ENCODE measurements at regions not wholly inside any gene's neighbourhood (a gene's known extent, or its start where the extent isn't known, plus 50 kb on each side); places are given as distances from the start of the nearest gene placed in this dataset.

DNA sequence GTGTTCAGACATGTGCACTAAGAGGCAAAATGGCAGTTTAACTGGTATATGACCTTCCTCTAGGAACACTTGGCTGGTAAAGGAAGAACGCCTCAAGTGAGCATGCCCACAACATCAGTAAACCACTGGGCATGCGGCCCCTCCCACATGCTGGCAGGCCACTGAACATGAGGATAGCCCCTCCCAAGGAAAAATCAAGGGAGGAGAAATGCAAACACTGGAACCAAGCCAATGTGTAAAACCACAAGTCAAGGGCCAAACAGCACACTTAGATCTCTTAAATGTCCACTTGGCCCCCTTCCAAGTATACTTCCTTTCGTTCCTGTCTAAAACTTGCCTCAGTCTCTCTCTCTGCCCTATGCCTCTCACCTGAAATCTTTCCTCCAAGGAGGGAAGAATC is 980.8 kb downstream of the TSN start:
- DNase-seq = no peak

DNA sequence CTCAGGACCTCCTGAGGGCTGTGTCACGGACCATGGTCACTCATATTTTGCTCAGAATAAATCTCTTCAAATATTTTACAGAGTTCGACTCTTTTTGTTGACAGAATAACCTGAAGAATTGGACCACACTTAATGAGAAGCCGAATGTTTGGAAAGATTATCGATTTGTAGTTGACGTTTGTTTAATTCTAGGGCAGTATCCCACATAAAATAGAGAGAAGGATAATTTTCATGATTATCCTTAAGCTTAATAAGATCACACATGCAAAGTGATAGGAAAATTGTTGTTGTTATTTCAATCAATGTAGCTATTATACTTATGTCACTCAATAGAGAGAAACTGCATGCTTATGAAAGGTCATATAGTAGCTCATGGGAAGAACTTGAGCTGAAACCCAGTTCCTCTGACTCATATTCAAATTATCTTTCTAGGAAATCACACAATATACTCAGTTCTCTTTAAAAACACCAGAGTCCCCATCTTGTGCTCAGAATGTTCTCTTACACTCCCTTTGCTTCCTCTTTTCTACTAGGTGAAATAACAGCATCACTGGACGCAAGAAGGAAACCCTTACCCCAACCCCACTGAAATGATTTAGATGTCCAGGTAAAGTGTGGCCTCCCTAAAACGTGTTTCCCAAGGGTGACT is 982.1 kb downstream of the TSN start:
- DNase-seq = no peak

DNA sequence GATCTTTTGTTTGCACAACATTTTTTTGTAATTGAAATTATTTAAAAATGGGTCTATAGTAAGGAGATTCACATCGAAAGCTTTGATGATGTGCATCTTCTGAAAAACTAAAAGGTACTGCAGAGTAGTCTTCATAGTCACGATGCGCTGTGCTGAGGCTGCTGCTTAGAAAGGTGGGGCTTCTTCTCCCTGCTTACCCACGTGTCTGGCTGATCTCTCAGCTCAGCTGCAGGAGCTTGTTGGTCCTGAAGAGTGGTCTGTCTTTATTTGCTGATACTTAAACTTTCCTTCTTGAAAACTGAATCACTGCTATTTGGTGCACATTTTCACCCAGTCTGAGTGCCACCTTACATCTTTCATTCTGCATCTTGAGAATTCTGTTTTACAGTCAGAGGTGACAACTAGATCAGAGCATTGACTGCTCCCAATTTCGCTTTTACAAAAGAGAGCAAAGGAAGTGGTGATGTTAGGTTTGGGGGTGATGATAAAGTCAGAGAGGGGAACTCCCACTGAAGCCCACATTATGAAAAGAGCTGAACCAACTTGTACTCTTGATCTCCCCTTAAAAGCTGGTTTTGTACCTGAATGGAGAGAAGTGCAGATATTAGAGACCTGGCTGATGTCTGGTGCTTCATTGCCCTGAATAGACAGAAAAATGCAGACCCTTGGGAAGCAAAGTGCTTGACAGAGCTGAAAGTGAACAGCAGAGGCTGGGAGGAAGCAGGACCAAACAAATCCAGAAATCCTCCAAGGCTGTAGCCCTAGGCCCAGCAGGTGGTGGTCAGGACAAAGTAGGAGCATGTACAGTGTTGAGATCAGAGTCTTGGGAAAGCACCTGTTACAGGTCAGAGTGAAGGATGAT is 984.5 kb downstream of the TSN start:
- no peak for DNase-seq

DNA sequence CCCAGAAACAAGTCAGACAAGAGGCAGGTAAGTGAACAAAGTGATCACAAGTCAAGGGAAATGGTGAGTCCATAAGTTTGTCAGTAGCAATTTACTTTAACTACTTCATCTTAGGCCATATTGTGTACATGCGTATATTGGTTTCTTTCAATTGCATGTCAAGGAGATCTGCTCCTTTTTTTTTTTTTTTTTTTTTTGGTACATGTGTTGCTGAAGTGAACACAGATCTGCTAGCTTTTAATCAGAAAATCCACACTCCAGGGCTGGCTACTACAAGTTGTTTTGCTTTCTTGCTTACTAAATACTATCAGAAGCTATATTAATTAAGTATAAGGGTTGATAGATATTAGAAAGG is 985.1 kb downstream of the TSN start:
- DNase-seq = no peak

DNA sequence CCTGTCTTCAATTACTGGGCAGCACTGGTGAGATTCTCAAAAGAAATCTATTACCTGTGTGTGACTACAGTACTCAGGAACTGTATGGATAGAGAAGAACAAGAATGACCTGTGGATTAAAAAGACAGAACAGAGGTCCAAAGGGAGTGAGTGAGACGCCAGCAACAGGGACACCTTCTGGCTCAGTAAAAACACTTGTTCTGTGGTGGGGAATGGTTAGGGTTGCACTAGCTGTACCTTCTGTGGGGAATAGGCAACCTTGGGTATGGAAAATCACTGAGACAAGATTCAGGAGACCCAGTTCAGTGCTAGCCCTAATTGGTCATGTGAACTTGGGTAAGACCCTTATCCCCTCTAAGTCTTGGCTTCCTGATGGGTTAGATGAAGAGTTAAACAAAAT is 986.0 kb downstream of the TSN start:
- DNase-seq = no peak

DNA sequence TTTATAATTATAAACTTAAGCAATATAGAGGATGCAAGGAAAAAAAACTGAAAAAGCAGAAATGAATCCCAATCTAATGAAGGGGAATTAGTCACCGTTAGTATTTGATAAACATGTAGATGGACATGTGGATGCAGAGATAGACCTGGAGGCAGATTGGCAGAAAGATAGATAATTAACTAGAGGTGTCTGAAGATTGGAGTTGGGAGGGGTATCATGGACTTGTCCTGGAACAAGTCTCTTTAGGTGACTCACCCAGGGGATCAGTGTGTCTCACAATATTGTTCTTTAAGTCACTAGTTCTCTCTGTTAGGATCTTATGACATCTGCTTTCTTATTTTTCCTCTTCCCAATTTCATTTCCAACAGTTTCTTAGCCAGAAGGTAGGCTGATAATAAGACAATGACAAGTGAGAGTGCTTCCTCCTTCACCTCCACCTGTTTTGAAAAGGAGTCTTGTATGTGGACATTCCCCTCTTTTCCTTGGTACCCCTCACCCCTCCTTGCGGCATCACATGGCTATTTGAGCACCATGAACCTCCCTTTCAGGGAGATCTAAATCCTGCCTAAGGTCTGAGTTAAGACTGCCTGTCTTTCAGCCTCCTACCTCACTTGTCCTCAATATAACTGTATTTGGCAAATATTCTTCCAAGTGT is 987.7 kb downstream of the TSN start:
- no peak for DNase-seq

DNA sequence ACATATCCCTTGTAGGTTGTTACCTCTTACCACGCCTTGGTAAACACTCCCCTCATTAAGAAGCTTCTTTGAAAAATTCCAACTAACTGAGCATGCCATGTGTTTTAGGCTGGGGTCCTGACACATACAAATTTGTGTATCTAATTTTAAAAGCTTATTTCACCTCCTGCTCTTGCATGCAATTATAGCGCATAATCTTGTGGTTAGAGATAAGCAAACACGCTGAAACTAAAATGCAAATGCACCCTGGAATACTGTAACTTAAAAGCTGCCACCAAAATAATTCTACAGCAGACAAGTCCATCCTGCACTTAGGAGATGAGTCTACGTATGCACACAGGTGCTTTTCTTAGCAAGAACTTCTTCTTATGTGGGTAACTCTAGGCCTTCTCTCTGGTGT is 990.2 kb downstream of the TSN start:
- no peak for DNase-seq

DNA sequence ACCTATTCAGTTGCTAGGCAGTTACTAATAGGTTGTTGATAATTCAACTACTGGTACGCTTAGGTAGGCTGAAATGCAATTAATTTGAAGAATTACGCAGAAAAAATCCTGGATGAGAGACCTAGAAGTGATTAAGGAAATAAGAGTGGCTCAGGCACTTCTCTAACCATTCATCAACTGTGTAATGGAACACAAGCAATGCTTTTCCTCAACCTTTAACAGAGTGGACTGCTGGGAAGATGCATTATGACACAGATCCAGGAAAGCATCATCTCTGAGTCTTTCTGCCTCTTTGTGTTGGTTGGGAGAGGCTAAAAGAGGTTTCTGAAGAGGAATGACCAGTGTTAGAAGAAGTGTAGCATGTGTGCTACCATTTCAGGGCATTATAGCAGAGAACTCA is 992.2 kb downstream of the TSN start:
- DNase-seq = no peak

DNA sequence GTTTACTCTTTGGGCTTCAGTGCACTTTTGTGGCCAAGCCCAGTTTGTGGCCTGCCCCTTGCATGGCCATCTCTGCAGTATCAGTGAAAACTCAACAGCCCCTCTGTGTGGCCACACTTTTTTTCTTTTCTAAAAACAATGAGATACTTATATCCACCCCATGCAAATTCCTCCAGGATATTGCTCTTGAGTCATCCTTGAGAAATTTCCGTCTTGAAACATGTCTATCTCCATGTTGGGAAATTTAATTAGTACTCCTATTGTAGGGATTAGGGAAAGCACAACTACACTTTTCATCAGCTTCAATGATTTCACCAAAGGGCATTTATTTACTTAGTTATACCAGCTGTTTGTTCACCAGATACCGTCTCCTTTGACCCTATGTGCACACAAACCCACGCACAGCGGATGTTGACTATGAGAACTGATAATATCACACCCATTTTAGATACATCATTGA is 993.1 kb downstream of the TSN start:
- no peak for DNase-seq

DNA sequence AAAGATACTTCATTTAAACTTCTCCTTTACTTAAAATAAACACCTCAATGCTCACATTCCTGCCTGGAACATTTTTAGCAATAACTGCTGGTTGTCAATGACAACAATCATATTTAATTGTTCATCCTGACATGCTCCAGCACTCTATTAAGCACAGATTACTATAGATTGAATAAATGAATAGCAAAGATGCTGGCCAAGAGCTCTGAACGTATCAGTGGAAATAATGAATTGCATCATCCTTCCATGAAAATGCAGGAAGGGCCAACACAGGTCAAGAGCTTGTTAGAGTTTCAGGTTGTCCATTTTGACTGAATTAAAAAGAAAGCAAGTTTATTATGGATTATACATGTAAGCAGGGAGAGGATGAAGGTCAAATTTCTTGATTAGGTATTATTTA is 994.0 kb downstream of the TSN start:
- DNase-seq = no peak

DNA sequence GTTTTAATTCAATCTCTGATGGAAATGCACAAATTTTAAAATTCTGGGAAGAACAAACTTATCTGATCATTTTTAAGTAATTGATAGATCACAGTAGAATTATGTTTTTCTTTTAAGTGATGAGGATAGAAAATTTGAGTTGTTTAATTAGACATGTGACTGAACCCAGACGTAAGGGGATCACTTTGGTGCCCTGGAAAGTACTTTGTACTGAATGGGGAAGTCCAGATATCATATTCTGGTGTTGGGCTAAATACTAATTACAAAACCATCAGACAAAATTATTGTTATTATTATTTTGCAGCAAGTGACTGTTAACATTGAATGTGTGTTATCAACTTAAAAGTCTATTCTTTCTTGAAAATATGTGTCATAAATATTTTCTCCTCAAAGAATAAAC is 994.6 kb downstream of the TSN start:
- no peak for DNase-seq

DNA sequence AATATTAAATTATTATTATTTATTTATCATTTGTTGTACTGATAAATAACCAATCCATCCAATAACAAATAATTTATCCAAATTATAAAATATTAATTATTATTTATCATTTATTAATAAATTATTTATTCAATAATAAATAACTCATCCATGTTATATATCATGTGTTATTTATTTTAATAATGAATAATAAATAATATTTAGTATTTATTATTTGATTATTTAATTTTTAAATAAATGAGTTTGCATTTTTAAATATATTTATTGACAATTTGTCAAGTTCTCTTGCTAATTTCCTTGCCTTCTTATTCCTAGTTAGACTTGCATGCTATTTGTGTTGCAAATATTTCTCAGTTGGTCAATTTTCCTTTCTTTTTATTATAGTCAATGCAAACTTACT is 995.4 kb downstream of the TSN start:
- no peak for DNase-seq

DNA sequence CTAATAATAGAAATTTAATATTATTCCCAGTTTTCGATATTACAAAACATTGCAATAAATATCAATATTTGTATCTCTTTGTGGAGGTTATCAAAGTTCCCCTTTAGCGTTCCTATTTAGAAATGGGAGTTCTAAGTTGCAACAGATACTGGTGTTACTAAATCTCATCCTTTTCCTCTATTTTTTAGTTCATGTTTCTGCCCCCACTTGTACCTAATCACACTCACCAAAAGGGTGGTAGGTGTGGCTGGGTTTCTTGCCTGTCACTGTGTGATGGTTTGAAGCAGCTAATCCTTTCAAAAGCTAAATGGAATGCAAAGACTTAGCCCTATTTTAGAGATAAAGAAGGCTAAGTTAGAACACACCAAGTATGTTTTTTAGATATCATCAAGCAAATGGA is 997.9 kb downstream of the TSN start:
- DNase-seq = no peak

DNA sequence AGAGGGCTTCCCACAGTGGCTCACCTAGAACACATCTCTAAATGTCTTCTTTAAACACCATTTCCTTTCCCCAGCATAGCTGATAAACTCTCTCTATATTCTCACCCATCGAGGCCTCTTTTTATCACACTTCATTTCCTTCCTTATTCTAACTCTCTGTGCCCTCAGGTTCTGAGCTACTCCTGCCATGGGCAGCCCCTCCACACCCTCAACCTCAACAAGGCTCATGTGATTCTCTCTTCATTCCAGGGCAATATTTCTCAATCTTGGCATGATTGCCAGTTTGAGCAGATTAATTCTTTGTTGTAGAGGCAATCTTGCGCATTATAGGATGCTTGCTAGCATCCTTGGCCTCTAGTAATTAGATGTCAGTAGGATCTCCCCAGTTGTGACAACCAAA is 999.1 kb downstream of the TSN start:
- DNase-seq = no peak

DNA sequence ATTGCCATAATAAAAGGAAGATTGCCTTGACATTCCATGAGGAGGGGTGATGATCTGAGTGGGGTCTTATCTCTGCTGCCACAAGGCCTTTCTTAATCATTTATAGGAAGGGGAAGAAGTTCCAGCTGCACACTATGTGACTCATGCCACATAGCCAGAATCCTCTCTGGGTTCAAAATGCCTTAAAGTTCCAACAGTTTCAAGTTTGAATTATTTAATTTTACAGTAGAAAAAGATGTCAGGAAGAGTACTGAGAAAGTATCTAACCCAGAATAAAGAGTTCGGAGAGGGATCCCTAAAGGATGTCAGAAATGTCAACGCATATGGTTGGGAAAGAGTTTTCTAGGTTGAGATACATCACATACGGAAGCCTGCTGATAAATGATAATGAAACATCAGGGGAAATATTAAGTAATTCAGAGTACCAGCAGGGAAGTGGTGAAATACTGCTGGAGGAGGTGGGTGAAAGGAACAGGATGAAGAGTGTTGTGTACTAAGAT is 999.9 kb downstream of the TSN start:
- DNase-seq = no peak

DNA sequence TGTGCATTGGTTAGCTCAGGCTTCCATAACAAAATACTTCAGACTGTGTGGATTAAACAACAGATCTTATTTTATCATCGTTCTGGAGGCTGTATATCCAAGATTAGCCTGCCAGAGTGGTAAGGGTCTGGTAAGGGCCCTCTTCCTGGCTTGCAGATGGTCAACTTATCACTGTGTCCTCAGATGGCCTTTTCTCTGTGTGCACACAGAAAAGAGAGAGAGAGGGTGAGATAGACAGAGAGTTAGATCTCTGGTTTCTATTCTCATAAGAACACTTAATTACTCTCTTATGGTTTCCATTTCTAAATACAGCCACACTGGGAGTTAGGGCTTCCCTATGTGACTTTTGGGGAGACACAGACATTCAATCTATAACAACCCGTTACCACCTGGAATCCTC is 1003.5 kb downstream of the TSN start:
- no peak for DNase-seq

DNA sequence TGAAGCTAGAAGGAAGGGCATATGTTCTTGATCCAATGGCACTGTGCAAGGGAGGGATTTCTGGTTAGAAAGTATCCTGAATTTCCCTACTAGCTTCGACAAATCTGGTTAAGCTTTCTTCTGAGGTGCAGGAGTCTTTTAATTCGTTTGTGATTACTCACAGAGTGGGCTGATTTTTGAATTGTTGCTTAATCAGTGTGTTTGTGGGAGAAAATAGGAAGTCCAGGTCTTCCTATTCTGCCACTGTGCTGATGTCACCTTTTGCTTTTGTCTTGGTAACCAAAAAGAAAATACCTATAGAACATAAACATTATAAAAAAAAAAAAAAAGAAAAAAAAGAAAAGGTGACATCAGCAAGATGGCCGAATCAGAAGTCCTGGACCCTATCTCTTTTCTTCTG is 1008.6 kb downstream of the TSN start:
- no peak for DNase-seq

DNA sequence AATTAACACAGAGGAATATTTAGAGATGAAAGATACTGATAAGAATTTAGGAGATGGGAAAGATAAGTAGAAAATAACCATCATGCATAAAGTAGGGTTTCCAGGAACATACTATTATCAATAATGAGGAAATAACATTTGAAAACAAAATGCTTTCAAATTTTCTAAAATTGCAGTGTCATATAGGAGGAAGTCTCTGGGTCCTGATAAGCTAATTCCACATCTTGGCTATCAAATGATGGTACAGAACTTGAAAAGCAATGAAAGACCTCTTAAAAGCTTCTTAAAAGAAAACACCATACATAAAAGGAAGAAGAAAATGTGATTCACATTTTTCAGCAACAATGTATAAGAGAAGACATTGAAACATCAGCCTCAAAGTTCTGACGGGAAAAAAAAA is 1024.8 kb downstream of the TSN start:
- no peak for DNase-seq

DNA sequence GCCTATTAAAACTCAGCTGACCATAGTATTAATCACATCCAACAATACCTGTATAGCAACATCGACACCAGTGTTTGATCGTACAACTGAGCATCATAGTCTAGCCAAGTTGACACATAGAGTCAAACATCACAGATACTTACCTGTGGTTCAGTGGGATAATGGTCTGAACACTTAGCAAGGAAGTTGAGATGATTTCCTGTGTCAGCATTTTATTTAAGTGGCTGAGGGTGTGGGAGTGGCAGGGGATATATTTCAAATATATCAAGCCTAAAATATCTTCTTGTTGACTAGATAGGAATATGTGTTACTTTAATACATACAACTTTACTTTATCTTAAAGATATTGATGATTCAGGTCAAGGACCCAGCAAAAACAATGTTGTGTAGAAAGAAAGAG is 1038.6 kb downstream of the TSN start:
- no peak for DNase-seq

DNA sequence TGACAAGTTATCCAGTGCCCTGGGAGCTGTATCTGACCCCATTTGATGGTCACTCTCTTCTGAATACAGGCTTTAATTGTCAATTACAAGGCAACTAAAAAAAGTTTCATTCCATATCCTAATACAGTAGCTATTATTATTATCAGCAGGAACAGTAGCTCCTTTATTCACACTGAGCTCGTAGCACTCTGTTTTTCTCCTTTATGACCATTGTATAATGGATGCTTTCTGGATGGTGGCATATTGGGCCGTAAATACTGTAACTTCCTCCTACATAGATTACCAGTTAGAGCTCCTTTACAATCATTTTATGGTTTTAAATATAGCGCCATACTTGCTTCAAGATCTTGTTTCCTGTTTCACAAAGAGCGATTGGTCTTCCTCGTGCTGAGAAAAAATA is 1040.3 kb downstream of the TSN start:
- DNase-seq = no peak

DNA sequence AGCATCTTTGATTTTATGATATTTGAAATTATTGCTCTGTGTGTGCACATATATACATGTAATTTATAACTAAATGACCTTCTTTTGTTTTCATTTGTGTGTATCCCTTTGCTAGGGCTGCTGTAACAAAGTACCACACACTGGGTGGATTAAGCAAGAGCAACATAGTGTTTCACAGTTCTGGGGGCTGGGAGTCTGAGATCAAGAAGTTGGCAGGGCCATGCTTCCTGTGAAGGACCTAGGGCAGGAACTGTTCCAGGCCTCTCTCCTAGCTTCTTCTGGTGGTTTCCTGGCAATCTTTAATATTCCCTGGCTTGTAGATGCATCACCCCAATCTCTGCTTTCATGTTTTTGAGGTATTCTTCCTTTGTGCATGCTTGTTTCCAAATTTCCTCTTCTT is 1043.9 kb downstream of the TSN start:
- no peak for DNase-seq

DNA sequence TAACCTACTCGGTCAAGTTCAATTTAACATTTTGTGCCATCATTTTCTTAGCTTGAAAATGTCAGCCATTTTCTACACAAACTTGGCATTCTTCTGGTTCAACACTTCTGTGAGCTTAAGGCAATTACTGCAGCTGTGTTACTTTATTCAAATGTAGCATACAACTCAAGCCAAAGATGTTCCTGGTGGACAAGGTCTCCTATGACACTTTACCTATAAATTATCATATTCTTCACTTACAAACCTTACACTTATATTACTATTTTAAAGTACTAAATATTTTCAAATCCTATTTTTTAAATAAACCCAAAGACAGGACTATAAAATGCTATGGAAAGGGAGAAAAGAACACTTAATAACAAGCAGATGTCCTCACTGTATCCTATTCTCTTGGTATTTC is 1045.3 kb downstream of the TSN start:
- DNase-seq = no peak

DNA sequence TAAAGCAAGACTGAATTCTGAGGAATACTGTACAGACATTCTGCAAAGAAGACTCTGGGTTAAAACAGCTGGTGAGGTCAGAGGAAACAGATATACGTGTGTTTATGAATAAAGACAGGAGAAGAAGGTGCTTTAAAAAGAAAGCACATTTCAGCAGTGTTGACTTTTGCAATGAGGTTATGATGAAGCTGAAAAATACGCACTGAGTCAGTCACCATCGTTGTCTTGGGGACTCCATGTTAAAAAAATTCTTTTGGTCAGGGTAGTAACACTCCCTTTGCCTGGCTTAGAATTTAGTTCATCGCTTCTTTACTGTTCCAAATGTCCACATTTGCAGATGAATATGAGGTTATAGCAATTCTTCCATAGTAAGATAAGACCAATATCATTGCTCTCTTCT is 1049.0 kb downstream of the TSN start:
- DNase-seq = no peak

Measured in renal pelvis (tissue), 1 donor.